GM12873 (cell line): ENCODE measurements at regions not wholly inside any gene's neighbourhood (a gene's known extent, or its start where the extent isn't known, plus 50 kb on each side); places are given as distances from the start of the nearest gene placed in this dataset.

Experiments used
- CTCF ChIP-seq: IDR thresholded peaks from 2 replicates; pipeline ENCODE4 v1.5.1; 2012; ENCODE audit warnings: low read depth, mild to moderate bottlenecking, moderate library complexity, low read length, control low read depth; ENCODE audit not compliant: insufficient read depth; ENCODE audit errors: missing control alignments

DNA sequence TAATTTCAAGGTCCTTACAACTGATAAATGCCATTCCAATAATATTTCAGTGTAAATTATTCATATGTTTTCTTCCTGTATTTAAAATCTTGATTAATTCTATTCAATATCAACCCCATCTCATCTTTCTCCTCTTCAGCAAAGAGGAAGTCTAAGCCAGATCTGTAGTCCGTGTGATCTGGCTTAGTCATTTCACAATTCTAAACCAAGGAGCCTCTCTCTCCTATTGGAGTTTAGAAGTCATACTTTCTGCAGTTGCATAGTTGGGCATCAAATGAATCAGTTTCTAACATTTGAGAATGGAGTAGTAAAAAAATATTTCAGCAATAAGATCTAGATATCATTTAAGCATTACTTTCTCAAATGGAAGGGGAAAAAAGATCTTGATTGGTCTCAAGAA, 354.9 kb downstream of the JRKL start:
- TF ChIP-seq CTCF: no peak

- no peak for TF ChIP-seq CTCF
Observed at GRCh38 chr11:96748639-96749370, 359.0 kb downstream of the JRKL start.

- TF ChIP-seq CTCF: no peak
Observed at GRCh38 chr11:96752221-96752620, 362.4 kb downstream of the JRKL start.

GRCh38 chr11:96753997-96754396, 364.2 kb downstream of the JRKL start:
- TF ChIP-seq CTCF: no peak

DNA sequence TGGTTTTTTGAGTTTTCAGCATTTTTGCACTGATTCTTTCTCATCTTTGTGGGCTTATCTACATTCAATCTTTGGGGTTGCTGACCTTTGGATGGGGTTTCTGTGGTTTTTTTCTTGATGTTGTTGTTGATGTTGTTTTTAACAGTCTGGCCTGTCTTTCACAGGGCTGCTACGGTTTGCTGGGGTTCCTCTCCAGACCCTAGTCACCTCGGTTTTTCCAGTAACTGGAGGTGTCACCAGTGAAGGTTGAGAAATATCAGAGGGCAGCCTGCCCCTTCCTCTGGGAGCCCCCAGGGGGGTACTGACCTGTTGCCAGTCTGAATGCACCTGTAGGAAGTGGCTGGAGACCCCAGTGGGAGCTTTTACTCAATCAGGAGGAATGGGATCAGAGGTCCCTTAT, 365.4 kb downstream of the JRKL start:
- TF ChIP-seq CTCF: no peak

DNA sequence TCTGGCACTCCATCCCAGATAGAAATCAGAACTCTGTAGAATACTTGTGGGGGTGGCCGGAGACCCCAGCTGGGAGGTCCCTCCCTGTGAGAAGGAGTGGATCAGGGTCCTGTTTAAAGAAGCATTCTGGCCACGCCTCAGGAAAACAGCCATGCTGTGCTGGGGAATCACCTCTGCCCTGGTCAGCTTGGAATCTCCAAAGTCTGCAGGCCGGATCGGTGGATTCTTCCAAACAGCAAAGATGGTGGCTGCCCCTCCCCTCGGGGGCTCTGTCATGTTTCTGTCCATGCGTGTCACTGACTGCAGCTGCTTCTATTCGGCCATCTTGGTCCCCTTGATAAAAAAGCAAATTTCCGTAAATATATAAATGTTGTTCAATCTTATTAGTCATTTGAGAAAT, 365.9 kb downstream of the JRKL start:
- TF ChIP-seq CTCF: no peak

DNA sequence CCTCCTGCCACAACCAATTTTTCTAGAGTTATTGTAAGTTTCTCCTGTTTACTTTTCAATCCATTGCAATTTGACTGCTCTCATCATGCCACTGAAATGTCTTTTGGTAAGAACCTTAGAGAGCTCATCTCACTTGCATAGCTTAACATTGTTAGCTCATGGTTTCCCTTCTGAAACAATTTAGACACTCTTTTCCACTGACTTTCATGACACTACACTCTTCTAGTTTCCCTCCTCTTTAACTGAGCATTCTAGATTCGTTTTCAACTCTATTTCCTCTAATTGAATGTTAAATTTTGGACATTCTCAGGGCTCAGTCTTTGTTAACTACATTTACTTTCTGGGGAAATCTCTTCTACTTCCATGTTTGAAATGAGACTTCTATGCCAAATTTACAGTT, 369.1 kb downstream of the JRKL start:
- no peak for TF ChIP-seq CTCF
